ENCODE measurements at regions not wholly inside any gene's neighbourhood (a gene's known extent, or its start where the extent isn't known, plus 50 kb on each side); places are given as distances from the start of the nearest gene placed in this dataset.

GRCh38 chr10:130399425-130399950, 263.3 kb downstream of the GLRX3 start:
- DNase-seq: peak in 1 of 3 donors; percentile 27
- Histone ChIP-seq H3K36me3 (no peaks in the 10 kb centered on the region), H3K27ac (no peak overlapping the region), H3K9me3 (peaks cover 0 to 5% (median 0%) of the 10 kb centered on the region in 4 donors), H3K4me1 (no peaks in the 10 kb centered on the region), H3K4me3 (no peak overlapping the region), H3K27me3 (no peaks in the 10 kb centered on the region)
- no peak for TF ChIP-seq CTCF (IDR thresholded peaks at IDR 0.05)
- no peak for TF ChIP-seq POLR2A (IDR thresholded peaks at IDR 0.05)

GRCh38 chr10:130400890-130401289, 264.7 kb downstream of the GLRX3 start:
- Histone ChIP-seq H3K27me3 (no peaks in the 10 kb centered on the region), H3K9me3 (peaks cover 0 to 5% (median 0%) of the 10 kb centered on the region in 4 donors), H3K4me3 (no peak overlapping the region), H3K36me3 (no peaks in the 10 kb centered on the region), H3K27ac (no peak overlapping the region), H3K4me1 (no peaks in the 10 kb centered on the region)
- TF ChIP-seq POLR2A (IDR thresholded peaks at IDR 0.05) (no peak), CTCF (IDR thresholded peaks at IDR 0.05) (no peak)
- peak in 1 of 3 donors; percentile 13 for DNase-seq

- Histone ChIP-seq H3K9me3 (no peaks in the 10 kb centered on the region), H3K36me3 (no peaks in the 10 kb centered on the region), H3K27ac (no peak overlapping the region), H3K27me3 (no peaks in the 10 kb centered on the region), H3K4me1 (no peaks in the 10 kb centered on the region), H3K4me3 (no peak overlapping the region)
- TF ChIP-seq CTCF (IDR thresholded peaks at IDR 0.05) (no peak), POLR2A (IDR thresholded peaks at IDR 0.05) (no peak)
- peak in 2 of 3 donors; percentile 22 to 27 for DNase-seq
These were observed 265.9 kb downstream of the GLRX3 start for GRCh38 chr10:130401860-130402765.

GRCh38 chr10:130403153-130404075, 267.2 kb downstream of the GLRX3 start:
- TF ChIP-seq CTCF (IDR thresholded peaks at IDR 0.05): no peak
- no peak for TF ChIP-seq POLR2A (IDR thresholded peaks at IDR 0.05)

GRCh38 chr10:130404476-130405055, 268.4 kb downstream of the GLRX3 start:
- no peak for TF ChIP-seq POLR2A (IDR thresholded peaks at IDR 0.05)
- no peak for TF ChIP-seq CTCF (IDR thresholded peaks at IDR 0.05)
- H3K36me3 ChIP-seq: no peaks in the 10 kb centered on the region
- H3K9me3 ChIP-seq: no peaks in the 10 kb centered on the region
- H3K27ac ChIP-seq: no peak overlapping the region
- no peaks in the 10 kb centered on the region for H3K27me3 ChIP-seq
- no peaks in the 10 kb centered on the region for H3K4me1 ChIP-seq
- H3K4me3 ChIP-seq: no peak overlapping the region
- no peak for DNase-seq

More at GRCh38 chr10:130403153-130404075, 267.2 kb downstream of the GLRX3 start:
- no peaks in the 10 kb centered on the region for H3K27me3 ChIP-seq
- no peak overlapping the region for H3K27ac ChIP-seq
- H3K4me3 ChIP-seq: no peak overlapping the region
- H3K36me3 ChIP-seq: no peaks in the 10 kb centered on the region
- H3K9me3 ChIP-seq: no peaks in the 10 kb centered on the region
- peak in 1 of 3 donors; percentile 3 for DNase-seq
- no peaks in the 10 kb centered on the region for H3K4me1 ChIP-seq

Measured in Peyer's patch (tissue), 4 donors.